Glomerular visceral epithelial cell (primary cell): ENCODE measurements at regions not wholly inside any gene's neighbourhood (a gene's known extent, or its start where the extent isn't known, plus 50 kb on each side); places are given as distances from the start of the nearest gene placed in this dataset.

Source experiments
- DNase-seq: peaks from one replicate; pipeline ENCODE4 v3.0.0-alpha.2; 2016; ENCODE audit errors: extremely low spot score

GRCh38 chr14:22337938-22338337, 251.1 kb downstream of the DAD1 start:
- DNase-seq = no peak

- no peak for DNase-seq
Observed at GRCh38 chr14:22337521-22337920, 251.5 kb downstream of the DAD1 start.

DNA sequence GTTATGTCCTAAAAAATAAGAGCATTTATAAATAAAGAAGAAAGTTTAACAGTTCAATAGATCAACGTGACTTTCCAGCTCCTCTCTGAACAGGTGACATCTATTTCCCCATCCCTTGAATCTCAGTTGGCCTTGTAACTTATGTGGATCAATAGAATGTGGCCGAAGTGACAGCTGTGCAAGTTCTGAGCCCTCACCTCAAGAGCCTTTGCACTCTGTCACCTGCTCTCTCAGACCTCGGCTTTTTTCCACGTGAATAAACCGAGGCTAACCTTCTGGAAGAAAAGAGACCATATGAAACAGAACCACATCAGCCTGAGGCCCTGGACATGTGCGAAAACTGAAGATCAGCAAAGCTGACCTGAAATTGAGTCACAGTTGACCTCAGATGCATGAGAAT, 253.0 kb downstream of the DAD1 start:
- DNase-seq = no peak

GRCh38 chr14:22334627-22335026, 254.4 kb downstream of the DAD1 start:
- no peak for DNase-seq

DNA sequence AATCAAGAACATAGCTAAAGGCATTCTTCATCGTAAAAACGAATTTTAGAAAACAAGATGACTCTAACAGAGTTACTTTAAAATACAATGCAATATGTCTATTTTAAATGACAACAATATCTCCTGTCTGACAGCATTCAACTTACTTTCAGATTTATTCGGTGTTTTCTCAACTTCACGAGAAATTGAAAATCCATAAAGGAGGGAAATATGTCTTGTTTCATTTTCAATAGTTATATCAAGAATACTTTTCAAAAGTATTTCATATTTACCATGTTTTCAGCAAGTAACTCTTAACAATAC, 254.8 kb downstream of the DAD1 start:
- no peak for DNase-seq

DNA sequence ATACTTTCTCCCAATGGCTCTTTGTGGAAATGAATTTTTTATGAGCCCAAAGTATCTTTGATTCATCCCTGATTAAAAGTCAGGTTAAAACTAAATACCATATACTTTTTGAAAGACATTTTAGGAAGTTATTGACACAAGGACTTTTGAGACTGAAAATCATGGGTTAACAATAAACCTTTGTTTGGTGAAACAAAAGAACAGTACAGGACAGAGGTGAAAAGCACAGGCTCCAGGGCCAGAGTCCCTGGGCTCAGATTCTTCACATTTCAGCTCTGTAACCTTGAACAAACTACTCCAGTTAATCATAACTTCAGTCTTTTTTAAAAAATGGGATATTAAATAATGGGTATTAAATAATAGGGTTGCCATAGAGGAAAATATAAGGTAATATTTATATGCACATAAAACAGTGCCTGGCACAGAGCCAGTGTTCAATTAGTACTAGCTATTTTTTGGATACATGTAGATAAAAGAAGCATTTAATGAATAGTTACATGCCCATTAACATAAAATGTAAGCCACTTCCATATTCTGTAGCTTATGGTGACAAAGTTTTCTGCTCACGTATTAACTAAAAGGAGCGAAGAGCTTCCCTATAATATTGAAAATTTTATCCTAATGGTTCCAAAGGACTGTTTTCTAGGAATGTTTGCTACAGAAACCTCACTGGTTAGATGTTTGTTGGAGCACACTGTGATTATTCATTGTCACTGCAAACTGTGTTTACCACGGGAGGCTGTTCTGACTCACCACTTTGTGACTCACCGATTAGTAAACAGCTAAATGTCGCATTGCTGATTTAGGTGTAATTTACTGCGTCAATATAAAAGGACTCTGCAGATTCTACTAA, 255.4 kb downstream of the DAD1 start:
- peak; percentile 11 for DNase-seq

GRCh38 chr14:22332686-22333421, 256.2 kb downstream of the DAD1 start:
- DNase-seq = no peak

- DNase-seq = no peak
Observed at GRCh38 chr14:22329371-22329770, 259.7 kb downstream of the DAD1 start.

GRCh38 chr14:22325676-22326400, 263.2 kb downstream of the DAD1 start:
- DNase-seq = no peak

DNA sequence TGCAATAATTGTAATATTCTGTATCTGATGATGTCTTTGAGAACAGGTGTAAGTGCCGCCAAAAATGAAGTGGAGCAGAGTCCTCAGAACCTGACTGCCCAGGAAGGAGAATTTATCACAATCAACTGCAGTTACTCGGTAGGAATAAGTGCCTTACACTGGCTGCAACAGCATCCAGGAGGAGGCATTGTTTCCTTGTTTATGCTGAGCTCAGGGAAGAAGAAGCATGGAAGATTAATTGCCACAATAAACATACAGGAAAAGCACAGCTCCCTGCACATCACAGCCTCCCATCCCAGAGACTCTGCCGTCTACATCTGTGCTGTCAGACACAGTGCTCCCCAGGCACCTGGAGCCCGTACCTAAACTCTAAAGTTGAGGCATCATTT, 268.7 kb downstream of the DAD1 start:
- DNase-seq = no peak

- peak; percentile 52 for DNase-seq
Observed at GRCh38 chr14:22319526-22320361, 269.3 kb downstream of the DAD1 start.

DNA sequence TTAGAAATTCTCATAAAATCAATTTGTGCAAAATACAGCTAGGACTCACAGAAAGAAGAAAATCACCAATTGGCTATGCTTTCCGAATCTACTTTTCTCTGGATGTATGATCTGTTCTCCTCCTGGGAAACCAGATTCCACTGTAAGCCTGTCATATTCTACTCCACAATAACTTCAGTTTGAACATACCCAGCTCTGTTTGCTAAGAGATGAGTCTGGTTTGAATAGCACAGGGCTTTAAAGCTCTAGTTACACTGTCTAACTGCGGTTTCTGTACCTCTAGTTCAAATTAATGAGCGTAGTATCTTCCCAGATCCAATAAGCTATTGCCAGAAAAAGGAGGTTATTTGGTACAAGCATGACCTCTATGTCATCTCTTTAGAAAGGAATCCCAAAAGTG, 270.1 kb downstream of the DAD1 start:
- no peak for DNase-seq

DNA sequence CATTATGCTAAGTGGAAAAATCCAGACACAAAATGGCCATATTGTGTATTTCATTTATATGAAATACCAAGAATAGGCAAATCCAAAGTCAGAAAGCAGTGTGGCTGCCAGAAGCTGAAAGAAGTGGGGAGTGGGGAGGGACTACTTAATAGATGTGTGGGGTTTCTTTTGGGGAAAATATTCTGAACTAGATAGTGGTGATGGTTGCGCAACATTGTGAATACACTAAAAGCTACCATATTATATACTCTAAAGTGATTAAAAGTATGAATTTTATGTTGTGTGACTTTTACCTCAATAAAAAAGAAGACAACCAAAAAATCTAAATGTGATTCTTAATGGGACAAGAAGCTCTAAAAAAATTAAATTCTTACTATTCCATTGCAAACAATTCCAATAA, 272.6 kb downstream of the DAD1 start:
- DNase-seq = no peak

- DNase-seq = no peak
Observed at GRCh38 chr14:22315336-22315735, 273.7 kb downstream of the DAD1 start.

- DNase-seq = peak; percentile 52
Observed at GRCh38 chr14:22314183-22314820, 274.7 kb downstream of the DAD1 start.

GRCh38 chr14:22313172-22313801, 275.7 kb downstream of the DAD1 start:
- peak; percentile 25 for DNase-seq

DNA sequence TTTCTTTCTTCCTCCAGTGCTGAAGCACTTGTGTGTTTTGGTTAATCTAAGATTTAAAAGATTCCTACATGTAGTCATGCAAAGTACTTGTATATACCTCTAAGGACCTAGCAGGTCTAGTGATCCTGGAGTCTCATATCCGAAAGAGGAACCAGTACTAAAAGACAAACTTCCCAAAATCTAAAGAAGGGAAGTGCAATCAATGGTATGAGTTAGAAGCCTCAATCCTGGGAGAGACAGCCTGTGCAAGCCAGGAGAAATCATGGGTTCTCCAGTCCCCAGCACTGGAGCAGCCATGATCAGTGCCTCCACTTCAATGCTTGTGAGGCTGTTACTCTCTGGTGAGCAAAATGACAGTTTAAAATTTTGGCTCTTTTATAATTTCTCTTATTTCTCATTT, 277.4 kb downstream of the DAD1 start:
- no peak for DNase-seq

DNA sequence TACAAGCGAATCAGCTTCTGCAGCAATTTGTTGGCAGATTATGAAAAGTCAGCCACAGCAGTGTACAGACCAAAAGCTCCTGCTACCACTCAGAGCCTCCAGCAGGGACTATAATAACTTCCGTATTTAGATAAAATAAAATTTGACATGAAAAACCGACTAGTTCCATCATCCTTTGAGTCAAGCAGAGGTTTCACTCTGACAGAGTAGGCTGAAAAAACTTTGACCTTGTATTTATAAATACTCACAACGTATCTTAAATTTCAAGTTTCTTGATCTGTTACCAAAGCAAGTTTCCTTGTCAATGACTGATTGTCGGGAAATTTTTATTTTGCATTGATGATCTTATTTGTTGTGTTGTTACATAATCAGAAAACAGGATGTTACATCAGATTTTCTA, 283.4 kb downstream of the DAD1 start:
- DNase-seq = no peak

GRCh38 chr14:22304326-22304725, 284.7 kb downstream of the DAD1 start:
- DNase-seq = no peak

GRCh38 chr14:22303589-22304195, 285.3 kb downstream of the DAD1 start:
- peak; percentile 13 for DNase-seq
